HG03060 (cell line): ENCODE measurements at regions not wholly inside any gene's neighbourhood (a gene's known extent, or its start where the extent isn't known, plus 50 kb on each side); places are given as distances from the start of the nearest gene placed in this dataset.

Experiments
- ATAC-seq: cut with Tn5 transposase; IDR thresholded peaks from one replicate; pipeline ENCODE4 v1.9.1; 2021; ENCODE audit warnings: low read depth, moderate number of reproducible peaks; ENCODE audit not compliant: unreplicated experiment

DNA sequence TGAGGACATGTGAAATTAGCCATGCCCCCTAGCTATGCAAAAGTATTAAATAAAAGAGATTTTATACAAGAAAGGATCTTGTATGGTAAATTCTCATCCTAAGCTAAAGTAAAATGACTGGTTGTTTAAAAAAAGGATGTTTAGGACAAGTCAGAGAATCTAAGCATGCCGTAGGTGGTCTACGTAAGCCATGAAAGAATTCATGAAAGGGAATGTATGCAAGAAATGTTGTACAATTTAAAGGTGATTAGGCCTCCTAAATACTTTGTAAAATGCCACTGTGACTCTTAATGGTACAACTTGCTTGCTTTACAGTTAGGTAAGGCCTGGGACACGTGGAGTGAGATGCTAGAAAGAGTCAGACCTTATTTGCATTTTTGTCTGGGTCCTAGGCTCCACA, 209.0 kb downstream of the EFHB start:
- ATAC-seq, result no peak

DNA sequence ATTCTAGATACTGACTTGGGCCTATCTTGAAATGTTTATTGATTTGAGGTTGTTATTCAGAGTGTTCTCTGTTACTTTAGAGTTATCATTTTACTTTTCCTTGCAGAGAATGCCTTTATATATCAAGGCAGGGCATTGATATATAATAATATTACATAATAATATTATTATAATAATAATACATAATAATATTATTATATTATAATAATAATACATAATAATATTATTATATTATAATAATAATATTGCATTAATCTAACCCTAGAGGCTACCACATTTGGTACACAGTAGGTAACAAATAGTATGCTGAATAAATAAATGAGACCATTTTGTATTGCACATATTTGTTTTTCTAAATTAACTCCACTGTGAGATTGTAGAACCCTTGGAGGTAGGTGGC, 216.3 kb downstream of the EFHB start:
- ATAC-seq, result no peak

DNA sequence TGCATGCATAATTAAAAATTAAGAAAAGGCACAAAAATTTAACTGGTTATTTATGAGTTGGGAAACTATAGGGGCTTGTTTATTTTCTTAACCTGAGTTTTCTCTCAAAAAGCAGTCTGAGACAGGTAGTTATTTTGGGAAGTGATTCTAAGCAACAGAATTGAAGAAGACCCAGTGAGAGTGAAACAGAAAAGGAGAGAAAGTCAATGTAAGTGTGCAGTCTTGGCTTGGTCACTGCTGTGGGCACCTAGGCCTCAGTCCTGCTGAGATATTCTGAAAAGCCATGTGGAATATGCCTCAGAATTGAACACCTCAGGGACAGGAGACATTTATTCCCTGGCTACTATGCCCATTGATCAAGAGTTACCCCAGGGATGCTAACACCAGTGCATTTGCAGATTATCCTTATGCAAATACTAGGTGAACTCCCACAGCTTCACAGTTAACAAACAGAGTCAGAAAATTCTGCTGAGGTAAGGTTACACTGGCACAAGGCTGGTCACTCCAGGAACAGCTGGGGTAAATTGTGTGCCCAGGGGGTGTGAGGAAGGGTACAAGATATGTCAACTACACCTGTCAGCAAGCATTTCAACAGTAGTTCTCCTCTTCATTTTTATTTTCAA, 222.7 kb downstream of the EFHB start:
- ATAC-seq, result no peak

DNA sequence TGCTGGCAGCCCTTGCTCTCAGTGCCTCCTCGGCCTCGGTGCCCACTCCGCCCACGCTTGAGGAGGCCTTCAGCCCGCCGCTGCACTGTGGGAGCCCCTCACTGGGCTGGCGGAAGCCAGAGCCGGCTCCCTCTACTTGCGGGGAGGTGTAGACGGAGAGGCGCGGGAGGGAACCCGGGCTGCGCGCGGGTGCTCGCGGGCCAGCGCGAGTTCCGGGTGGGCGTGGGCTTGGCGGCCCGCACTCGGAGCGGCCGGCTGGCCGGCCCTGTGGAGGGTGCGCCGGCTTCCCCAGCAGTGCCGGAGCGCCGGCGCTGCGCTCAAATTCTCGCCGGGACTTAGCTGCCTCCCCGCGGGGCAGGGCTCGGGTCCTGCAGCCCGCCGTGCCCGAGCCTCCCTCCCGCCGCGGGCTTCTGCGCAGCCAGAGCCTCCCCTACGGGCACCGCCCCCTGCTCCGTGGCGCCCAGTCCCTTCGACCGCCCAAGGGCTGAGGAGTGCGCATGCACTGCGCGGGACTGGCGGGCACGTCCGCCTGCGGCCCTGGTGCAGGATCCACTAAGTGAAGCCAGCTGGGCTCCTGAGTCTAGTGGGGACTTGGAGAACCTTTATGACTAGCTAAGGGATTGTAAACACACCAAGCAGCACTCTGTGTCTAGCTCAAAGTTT, 231.5 kb downstream of the EFHB start:
- no peak for ATAC-seq

DNA sequence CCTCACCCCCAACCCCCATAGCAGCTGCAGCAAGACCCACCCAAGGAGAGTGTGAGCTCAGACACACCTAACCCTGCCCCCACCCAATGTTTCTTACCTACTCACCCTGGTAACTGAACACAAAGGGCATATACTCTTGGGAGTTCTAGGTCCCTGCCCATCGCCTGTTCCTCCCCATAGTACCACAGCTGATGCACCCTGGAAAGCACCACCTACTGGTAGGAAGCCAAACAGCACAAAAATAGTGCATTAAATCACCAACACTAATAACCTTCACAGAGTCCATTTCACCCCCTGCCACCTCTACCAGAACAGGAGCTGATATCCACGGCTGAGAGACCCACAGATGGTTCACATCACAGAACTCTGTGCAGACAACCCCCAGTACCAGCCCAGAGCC, 245.2 kb downstream of the EFHB start:
- ATAC-seq, result no peak

DNA sequence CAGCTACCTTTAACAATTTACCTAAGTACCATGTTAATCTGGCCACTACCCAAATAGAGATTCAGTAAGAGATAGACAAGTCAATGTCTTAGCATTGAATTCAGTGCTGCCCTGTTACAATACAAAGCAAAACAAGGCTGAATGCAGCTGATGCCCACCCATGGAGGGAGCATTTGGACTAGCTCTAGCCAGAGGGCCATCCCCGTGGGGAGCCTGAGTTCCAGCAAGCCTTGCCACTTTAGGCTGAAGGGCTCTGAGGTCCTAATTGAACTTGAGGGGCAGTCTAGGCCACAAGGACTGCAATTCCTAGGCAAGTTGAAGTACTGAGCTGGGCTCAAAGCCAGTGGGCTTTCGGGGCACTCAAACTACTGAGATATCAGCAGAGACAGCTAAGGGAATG, 265.9 kb downstream of the EFHB start:
- no peak for ATAC-seq

DNA sequence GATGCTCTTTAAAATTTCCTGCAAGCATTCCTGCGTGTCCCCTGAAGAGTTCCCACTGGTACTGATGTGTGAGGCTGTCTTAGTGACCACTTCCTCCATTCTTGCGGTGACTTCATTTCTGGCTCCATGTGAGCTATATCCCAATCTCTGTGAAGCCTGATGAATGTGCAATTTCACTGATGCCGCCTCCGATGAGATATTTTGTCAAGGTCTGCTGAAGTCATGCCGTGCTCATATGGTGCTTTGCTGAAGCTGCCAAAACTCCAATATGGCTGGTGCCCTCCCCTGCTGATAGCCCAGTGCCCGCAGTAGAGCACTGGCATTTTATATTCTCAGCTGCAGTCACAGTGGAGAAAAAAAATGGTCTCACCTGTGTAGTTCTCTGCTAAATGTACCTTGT, 271.5 kb downstream of the EFHB start:
- ATAC-seq, result no peak

DNA sequence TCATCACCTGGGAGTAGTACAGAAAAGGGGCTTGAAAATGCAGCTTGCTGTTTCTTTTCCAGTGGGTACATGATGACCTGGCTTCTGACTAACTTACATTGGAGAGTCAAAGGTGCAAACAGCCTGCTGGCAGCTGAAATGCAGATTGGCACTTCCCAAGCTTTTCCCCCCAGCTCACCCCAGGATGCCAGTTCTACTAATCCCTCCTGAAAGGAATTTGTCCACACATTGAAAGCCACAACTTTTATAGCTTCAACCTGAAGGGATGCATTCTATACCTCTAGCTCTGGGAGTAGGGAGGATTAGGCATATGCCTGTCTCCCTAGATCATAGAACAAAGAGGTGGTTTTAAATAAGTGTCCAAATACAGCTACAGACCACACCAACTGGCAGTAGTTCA, 281.7 kb downstream of the EFHB start:
- no peak for ATAC-seq

DNA sequence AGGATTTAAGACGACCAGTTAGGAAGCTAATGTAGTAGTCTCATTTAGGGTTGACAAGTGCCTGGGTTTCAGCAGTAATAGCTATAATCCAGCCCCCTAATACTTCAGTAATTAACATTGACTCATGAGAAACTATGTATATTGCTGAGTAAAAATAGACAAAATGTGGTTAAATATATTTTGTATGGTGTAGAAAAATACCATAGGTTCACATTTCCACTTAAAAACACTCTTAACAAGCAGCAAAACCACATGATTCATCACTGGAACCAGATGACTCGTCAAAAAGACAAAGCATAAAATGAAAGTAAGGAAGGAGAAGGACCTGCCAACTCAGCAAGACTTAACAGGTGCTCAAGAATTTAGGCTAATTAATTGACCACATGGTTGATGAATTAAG, 288.9 kb downstream of the EFHB start:
- peak; percentile 38 for ATAC-seq

DNA sequence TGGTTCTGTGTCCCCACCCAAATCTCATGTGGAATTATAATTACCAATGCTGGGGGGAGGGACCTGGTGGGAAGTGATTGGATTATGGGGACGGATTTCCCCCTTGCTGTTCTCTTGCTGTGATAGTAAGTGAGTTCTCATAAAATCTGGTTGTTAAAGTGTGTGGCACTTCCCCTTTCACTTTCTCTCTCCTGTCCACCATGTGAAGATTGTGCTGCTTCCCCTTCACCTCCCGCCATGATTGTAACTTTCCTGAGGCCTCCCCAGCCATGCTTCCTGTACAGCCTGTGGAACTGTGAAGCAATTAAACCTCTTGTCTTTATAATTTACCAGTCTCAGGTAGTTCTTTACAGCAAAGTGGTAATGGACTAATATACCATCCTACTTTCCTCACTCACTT, 289.6 kb downstream of the EFHB start:
- ATAC-seq, result peak; percentile 39

DNA sequence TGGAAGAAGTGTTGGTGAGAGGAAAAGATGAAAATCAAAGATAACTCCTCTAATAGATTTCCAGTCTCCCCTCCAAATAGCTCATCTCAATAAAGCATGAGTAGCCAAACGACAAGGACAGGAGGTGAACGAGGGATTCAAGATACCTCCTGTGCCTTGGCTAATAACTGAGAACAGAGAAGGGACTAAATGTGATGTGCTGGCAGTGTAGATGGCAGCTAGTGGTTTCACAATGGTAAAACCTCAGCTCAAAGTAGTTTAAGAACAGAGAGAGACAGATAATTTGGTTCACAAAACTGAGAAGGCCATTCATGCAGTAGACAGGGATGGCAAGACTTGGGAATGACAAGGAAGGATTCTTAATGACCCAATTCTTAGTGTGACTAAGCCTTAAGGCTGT, 292.6 kb downstream of the EFHB start:
- ATAC-seq, result no peak

DNA sequence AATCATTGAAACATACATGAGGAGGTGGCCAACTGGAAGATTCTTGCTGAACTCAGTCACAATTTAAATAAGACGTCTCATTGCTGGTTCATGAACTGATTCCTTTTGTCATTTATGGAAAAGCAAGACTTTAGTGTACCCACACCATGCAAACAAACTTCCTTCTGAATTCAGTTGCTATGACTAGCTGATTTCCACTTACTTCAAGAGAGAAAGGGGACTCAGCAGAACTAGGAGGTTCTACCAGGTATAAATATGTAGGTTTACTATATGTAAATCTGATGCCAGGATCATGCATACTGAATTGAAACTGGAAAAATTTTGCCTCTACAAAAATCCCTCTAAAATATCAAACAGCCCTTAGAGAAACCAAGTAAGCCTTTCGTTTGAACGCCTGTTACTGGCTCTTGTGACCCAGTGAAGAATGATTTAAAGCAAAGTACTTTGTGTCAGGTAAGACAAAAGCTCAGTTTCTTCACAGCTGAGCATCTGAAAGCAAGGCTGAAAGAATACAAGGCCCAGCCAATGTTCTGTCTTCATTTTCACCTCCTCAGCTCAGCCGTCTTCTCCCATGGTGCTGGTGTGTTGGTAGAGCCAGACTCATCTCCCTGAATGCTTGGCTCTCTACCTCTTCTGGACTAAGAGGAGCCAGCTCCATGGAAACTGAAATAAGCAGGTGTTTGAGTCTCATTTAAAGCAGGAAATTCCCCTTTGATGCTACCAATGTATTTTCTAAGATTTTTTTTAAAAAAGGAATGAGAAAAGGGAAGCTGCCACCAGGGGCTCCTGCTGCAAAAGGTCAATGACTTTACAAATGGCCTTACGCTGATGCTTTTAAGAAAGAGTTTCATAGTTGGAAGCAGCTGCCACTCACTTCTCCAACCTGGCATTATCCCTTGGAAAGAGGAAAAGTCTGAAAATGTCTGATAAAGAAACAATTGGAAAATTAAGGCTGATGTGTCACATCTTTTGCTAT, 301.6 kb downstream of the EFHB start:
- ATAC-seq, result no peak

DNA sequence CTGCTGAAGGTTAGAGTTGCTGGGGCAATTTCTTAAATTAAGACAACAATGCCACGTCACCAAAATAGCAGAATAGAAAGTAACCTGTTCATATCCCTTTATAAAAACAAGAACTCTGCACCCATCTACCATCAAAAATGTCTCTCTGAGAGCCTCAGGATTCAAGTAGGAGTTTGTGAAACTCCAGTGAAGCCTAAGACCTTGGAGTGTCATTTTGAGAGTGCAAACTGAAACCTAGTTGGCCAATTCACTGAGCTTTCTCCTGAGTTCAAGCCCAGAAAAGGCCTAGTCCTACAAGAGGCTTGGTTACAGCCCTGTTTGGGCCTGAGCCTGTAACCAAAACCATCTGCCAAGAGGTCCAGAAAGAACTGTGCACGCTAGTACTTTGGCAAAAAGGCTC, 335.1 kb downstream of the EFHB start:
- ATAC-seq, result peak; percentile 75

DNA sequence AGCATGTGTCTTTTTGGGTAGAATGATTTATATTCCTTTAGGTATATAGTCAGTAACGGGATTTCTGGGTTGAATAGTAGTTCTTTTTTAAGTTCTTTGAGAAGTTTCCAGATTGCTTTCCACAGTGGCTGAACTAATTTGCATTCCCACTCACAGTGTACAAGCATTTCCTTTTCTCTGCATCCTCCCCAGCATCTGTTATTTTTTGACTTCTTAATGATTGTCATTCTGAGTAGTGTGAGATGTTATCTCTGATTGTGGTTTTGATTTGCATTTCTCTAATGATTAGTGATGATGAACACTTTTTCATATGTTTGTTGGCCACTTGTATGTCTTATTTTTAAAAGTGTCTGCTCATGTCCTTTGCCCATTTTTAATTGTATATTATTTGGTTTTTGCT, 337.6 kb downstream of the EFHB start:
- ATAC-seq, result peak; percentile 52

DNA sequence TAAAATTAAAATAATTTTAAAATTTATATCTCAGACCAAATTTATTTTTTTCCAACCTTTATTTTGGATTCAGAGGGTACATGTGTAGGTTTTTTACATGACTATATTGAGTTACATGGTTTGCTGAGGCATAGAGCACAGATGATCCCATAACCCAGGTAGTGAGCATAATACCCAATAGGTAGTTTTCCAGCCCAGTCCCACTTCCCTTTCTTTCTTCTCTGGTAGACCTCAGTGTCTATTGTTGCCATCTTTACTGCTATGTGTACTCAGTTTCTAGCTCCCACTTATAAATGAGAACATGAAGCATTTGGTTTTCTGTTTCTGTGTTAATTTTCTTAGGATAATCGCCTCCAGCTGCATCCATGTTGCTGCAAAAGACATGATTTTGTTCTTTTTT, 338.1 kb downstream of the EFHB start:
- ATAC-seq, result no peak
